Right lobe of liver (tissue), 6 donors: ENCODE measurements at regions not wholly inside any gene's neighbourhood (a gene's known extent, or its start where the extent isn't known, plus 50 kb on each side); places are given as distances from the start of the nearest gene placed in this dataset.

Source experiments
- ATAC-seq, 4 donors: fragments of 200-7000 bp; cut with Tn5 transposase; one replicate each; pipeline ENCODE4 v1.9.1; 2020; ENCODE audit warnings: mild to moderate bottlenecking in 4 of 4, moderate library complexity in 4 of 4
- DNase-seq, 3 donors: peaks; one replicate each; pipeline ENCODE4 v3.0.0-alpha.2; 2020
- H3K27ac ChIP-seq, 3 donors: fragments of 200-600 bp; one replicate each; pipeline ENCODE4 v1.8.0; 2022
- H3K27me3 ChIP-seq, 2 donors: fragments of 200-600 bp; one replicate each; pipeline ENCODE4 v1.8.0; 2022
- H3K36me3 ChIP-seq, 4 donors: fragments of 200-600 bp; sonication (generic) in 1 of 4; one replicate each; pipeline versions ENCODE4 v1.5.1 to v1.8.0; 2017 to 2022; ENCODE audit warnings: control low read depth in 1 of 4
- H3K4me1 ChIP-seq, 4 donors: fragments of 200-600 bp; sonication (generic) in 1 of 4; one replicate each; pipeline versions ENCODE4 v1.5.1 to v1.8.0; 2017 to 2022; ENCODE audit warnings: control low read depth in 1 of 4
- H3K4me3 ChIP-seq, 3 donors: fragments of 200-600 bp; one replicate each; pipeline ENCODE4 v1.8.0; 2022
- H3K9me3 ChIP-seq, 4 donors: fragments of 200-600 bp; sonication (generic) in 1 of 4; one replicate each; pipeline versions ENCODE4 v1.5.1 to v1.8.0; 2017 to 2022; ENCODE audit warnings: control low read depth in 1 of 4
- CTCF ChIP-seq, 4 donors: fragments of 200-600 bp in 3 of 4; fragments of 450-650 bp in 1 of 4; IDR thresholded peaks; one replicate each; pipeline versions ENCODE4 v1.5.1 to v1.8.0; 2016 to 2022; ENCODE audit warnings: antibody characterized with exemption in 4 of 4, mild to moderate bottlenecking in 2 of 4
- POLR2A ChIP-seq: fragments of 450-650 bp; IDR thresholded peaks from one replicate; pipeline ENCODE4 v1.6.1; 2017; ENCODE audit warnings: antibody characterized with exemption, mild to moderate bottlenecking
- WGBS: methylation state at CpG from one replicate; pipeline ENCODE4 v1.1.6; 2018; ENCODE audit warnings: low coverage, low lambda C conversion rate; ENCODE audit not compliant: insufficient coverage; ENCODE audit errors: missing lambda C conversion rate; 5-methylcytosine and 5-hydroxymethylcytosine counted together
- intact Hi-C, 2 donors: fragments of 100-400 bp; cut with DNase I; formaldehyde crosslinking; loops; one replicate each; pipeline versions ENCODE4 v1.11.2 to v1.14.1; 2022
- donor health status: DM: no; HTN: yes; CAD: no.
- donor health status: DM: no; HTN: no; CAD: no.
- donor health status: DM: no; HTN: no; CAD: no.
- donor health status: DM: no; HTN: yes; CAD: no.
- donor health status: DM: no; HTN: yes; CAD: no.

DNA sequence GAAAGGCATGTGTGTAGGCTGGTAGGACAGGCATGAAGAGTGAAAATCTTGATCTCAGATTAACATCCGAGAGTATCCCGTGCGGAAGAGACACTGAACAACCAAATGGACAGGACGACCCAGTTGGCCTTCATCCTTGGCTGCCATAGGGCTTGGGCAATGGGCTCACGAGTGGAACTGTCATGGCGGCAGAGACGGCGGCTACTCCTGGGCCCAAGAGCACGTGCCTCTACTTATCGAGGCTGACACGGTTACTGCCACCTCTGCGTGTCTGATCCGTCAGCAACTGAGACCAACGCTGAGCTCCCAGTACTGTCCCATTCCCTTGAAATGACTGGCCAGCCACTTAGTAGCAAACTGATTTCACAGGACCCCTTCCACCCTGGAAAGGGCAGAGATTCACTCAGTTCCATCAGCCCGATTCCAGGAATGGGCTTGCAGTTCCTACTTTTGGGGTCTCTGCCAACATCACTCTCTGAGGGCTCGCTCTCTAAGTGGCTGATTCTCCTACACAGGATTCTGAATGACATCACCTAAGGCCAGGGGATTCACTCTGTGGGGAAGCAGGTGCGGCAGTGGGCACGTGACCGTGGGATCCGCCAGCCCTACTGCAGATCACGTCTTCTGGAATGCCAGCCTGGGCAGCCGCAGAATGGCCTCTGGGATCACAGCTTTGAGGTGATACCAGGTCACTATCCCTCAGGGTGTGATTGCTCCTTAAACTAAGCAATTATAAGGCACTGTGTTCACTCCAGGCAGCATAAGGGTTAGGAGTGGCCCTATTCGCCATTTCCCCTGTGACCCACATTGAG, 97.8 kb downstream of the RPS6KA4 start:
- H3K36me3 ChIP-seq, result no peaks in the 10 kb centered on the region
- DNase-seq (no peak), ATAC-seq (no peak)
- no peaks in the 10 kb centered on the region for H3K4me1 ChIP-seq
- no peaks in the 10 kb centered on the region for H3K9me3 ChIP-seq
- intact Hi-C loops, result no loop called here
- WGBS, result 87% methylated on average over 15 of the region's 23 CpGs
- no peaks in the 10 kb centered on the region for H3K27me3 ChIP-seq
- no peak overlapping the region for H3K4me3 ChIP-seq
- TF ChIP-seq POLR2A, result no peak
- no peak for TF ChIP-seq CTCF (IDR thresholded peaks at IDR 0.05)
- no peak overlapping the region for H3K27ac ChIP-seq

DNA sequence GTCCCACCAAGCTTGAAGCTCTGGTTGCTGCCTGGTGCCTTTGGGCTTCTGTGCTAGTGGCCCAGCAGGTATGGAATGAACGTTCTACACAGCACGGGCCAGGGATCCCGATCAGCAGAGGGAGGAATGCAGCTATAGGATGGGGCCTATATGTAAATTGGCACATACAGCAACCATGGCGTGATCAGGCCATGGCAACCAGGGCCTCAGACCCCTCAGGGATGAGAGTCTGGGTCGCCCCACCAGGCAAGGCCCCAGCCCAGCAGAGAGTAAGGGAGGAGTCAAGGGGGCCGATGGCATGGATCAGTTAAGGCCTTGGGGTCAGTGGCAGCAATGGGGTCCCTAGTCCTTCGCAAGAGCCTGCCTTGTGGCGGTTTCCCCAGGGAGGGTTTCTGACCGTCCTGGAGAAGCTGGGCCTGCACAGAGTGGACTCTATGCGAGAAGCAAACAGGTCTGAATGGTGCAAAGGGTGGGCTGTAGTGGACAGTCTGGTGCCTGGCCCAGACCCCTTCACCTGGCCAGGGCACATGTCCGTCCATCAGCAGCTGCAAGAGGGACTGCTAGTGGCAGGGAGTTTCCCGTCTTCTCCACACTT, 98.2 kb upstream of the SLC22A11 start:
- H3K4me1 ChIP-seq, result no peaks in the 10 kb centered on the region
- DNase-seq, result peak in 1 of 3 donors; percentile 39
- no peak for TF ChIP-seq POLR2A
- H3K27me3 ChIP-seq, result no peaks in the 10 kb centered on the region
- no peak overlapping the region for H3K4me3 ChIP-seq
- peak in 2 of 4 donors; percentile 9 to 17 for ATAC-seq
- 93% methylated on average over 3 of the region's 12 CpGs for WGBS
- H3K27ac ChIP-seq, result no peak overlapping the region
- intact Hi-C loops, result no loop called here
- no peaks in the 10 kb centered on the region for H3K9me3 ChIP-seq
- no peaks in the 10 kb centered on the region for H3K36me3 ChIP-seq

- H3K4me3 ChIP-seq, result no peak overlapping the region
- H3K9me3 ChIP-seq, result no peaks in the 10 kb centered on the region
- WGBS, result 48% methylated on average over 5 of the region's 10 CpGs
- H3K27me3 ChIP-seq, result no peaks in the 10 kb centered on the region
- H3K4me1 ChIP-seq, result no peaks in the 10 kb centered on the region
- no peak for TF ChIP-seq POLR2A
- no peak for TF ChIP-seq CTCF (IDR thresholded peaks at IDR 0.05)
- peak in 1 of 3 donors; percentile 22 for DNase-seq
- H3K27ac ChIP-seq, result no peak overlapping the region
- H3K36me3 ChIP-seq, result no peaks in the 10 kb centered on the region
- no peak for ATAC-seq
- intact Hi-C loops, result no loop called here
Observed at GRCh38 chr11:64458997-64459396, 96.7 kb upstream of the SLC22A11 start.

DNA sequence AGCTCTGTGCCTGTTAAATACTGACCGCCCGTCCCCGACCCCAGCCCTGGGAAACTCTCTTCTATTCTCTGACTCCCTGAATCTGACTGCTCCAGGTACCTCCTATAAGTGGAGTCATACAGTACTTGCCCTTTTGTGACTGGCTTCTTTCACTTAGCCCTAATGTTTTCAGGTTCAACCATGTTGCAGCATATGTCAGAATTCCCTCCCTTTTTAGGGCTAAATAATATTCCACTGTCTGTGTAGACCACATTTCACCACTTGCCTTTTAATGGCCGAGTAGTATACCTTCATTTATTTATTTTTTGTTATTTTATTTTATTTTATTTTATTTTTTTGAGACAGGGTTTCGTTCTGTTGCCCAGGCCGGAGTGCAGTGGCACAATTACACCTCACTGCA, 96.1 kb upstream of the SLC22A11 start:
- no peak for ATAC-seq
- no peak for DNase-seq
- Histone ChIP-seq H3K4me3 (no peak overlapping the region), H3K36me3 (no peaks in the 10 kb centered on the region), H3K4me1 (no peaks in the 10 kb centered on the region), H3K27me3 (no peaks in the 10 kb centered on the region), H3K27ac (no peak overlapping the region), H3K9me3 (no peaks in the 10 kb centered on the region)
- intact Hi-C loops, result no loop called here
- WGBS, result 84% methylated on average over 6 of the region's 6 CpGs
- TF ChIP-seq CTCF (IDR thresholded peaks at IDR 0.05) (no peak), POLR2A (no peak)

- intact Hi-C loops, result no loop called here
- Histone ChIP-seq H3K36me3 (no peaks in the 10 kb centered on the region), H3K4me3 (no peak overlapping the region), H3K9me3 (no peaks in the 10 kb centered on the region), H3K27ac (no peak overlapping the region), H3K27me3 (no peaks in the 10 kb centered on the region), H3K4me1 (no peaks in the 10 kb centered on the region)
- 57% methylated on average over 2 of the region's 3 CpGs for WGBS
- DNase-seq (no peak), ATAC-seq (no peak)
- TF ChIP-seq CTCF (IDR thresholded peaks at IDR 0.05), result no peak
- TF ChIP-seq POLR2A, result no peak
Observed at GRCh38 chr11:64461081-64461480, 94.7 kb upstream of the SLC22A11 start.
